ENCODE measurements at regions not wholly inside any gene's neighbourhood (a gene's known extent, or its start where the extent isn't known, plus 50 kb on each side); places are given as distances from the start of the nearest gene placed in this dataset.

DNA sequence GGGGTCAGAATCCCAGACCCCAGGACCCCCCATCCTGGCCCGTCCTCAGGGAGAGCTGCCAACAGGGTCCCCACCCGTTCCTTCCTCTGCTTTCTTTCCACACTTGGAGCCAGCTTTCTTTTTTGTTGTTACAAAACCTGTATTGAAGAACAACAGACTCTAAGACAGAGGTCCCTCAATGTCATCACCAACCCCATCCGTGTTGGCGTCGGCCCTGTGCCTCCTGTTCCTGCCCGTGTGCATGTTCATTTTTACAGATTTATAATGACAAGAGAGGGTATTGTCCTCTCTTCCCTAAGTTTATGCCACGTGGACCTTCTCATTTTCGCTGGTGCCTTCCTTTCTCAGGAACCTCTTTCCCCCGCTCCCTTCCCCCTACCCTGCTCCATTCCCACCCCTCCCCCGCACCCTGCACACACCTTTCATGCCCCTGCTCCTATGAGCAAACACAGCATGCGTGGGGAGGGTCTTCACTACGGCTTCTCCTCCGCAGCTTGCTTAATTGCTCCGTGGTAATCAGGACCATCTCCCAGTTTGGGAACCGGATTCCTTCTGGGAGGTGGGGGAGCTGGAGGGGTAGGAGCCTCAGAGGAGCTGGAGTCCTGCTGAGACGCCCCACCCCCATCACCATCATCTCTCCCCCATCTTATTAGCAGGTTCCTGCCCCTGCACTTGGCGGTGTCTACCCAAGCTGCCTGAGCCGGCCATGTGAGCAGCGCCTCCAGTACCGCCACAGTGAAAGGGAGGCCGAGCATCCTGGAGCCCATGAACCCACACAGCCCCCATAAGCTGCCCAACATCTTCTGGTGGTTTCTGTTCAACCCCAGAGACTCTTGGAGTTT lies 88.0 kb upstream of the INSIG1 start:
- Histone ChIP-seq H3K36me3 (replicated peaks in 1 of 2; ENCODE audit: control insufficient read depth in 1 of 2, insufficient read depth in 2 of 2, low read length in 2 of 2) (no peaks in the 10 kb centered on the region), H3K4me3 (replicated peaks in 1 of 3; ENCODE audit: low read depth in 2 of 3, low read length in 3 of 3) (no peak overlapping the region), H2AFZ (ENCODE audit: insufficient read depth, low read depth, low read length, poor library complexity, severe bottlenecking) (no peak overlapping the region), H3K27me3 (ENCODE audit: control insufficient read depth in 2 of 2, insufficient read depth in 2 of 2, low read length in 2 of 2) (no peaks in the 10 kb centered on the region), H3K4me2 (replicated peaks; ENCODE audit: extremely low read depth, low read length, poor library complexity, severe bottlenecking) (no peak overlapping the region), H4K20me1 (ENCODE audit: insufficient read depth, low read length) (no peaks in the 10 kb centered on the region), H3K27ac (ENCODE audit: low read depth in 1 of 2, low read length in 2 of 2) (no peak overlapping the region), H3K9ac (ENCODE audit: insufficient read depth, low read length, poor library complexity, severe bottlenecking) (no peak overlapping the region), H3K9me3 (replicated peaks in 1 of 2; ENCODE audit: control insufficient read depth in 1 of 2, insufficient read depth in 1 of 2, low read length in 2 of 2) (no peaks in the 10 kb centered on the region), H3K79me2 (ENCODE audit: insufficient read depth, low read length) (no peaks in the 10 kb centered on the region), H3K4me1 (ENCODE audit: control insufficient read depth in 1 of 2, insufficient read depth in 2 of 2, low read length in 2 of 2) (peaks cover 21% of the 10 kb centered on the region in 2 donors)
- TF ChIP-seq, protein P1, sequence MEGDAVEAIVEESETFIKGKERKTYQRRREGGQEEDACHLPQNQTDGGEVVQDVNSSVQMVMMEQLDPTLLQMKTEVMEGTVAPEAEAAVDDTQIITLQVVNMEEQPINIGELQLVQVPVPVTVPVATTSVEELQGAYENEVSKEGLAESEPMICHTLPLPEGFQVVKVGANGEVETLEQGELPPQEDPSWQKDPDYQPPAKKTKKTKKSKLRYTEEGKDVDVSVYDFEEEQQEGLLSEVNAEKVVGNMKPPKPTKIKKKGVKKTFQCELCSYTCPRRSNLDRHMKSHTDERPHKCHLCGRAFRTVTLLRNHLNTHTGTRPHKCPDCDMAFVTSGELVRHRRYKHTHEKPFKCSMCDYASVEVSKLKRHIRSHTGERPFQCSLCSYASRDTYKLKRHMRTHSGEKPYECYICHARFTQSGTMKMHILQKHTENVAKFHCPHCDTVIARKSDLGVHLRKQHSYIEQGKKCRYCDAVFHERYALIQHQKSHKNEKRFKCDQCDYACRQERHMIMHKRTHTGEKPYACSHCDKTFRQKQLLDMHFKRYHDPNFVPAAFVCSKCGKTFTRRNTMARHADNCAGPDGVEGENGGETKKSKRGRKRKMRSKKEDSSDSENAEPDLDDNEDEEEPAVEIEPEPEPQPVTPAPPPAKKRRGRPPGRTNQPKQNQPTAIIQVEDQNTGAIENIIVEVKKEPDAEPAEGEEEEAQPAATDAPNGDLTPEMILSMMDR (IDR thresholded peaks at IDR 0.05) = no peak
- intact Hi-C loops (cut with micrococcal nuclease) = loop anchor here (5.0 to 10.0 kb wide), 5 partner anchors 73 to 282 kb away; partner anchors contain the start of genes INSIG1 (in 1 of the 2) and PAXIP1 (in 1 of the 2)
- H3K27me3 Mint-ChIP-seq (ENCODE audit: low read depth in 3 of 3) = peaks cover 2 to 10% (median 5%) of the 10 kb centered on the region in 3 donors
- 77% methylated on average over 4 of the region's 21 CpGs for WGBS (ENCODE audit: insufficient coverage)
- DNase-seq = no peak
- H3K4me3 Mint-ChIP-seq = no peak overlapping the region
- peaks cover 22% of the 10 kb centered on the region for H3K4me1 Mint-ChIP-seq
- H3K27ac Mint-ChIP-seq = peak overlapping the region in 3 of 7 donors; percentile 7 to 70 (median 46)
- no peaks in the 10 kb centered on the region for H3K36me3 Mint-ChIP-seq
- H3K9me3 Mint-ChIP-seq = peaks cover 2 to 10% (median 5%) of the 10 kb centered on the region in 7 donors

DNA sequence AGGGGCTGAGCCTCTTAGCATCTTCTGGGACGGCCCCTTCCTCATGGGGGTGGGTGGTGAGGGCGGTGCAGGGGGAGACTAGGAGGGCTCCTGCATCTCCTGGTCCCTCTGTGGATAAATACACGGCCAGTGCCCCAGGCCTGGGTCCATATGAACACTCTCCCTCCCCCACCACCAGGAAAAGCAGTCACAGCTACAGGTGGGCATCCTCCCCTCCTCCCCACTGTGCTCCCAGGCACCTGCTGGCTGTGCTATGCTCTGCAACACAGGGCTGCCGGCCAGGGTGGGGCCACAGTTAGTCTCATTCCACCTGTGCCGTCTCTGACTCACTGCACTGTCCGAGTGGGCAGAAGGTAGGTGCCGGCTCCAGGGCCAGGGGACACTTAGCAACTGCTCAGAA lies 87.3 kb upstream of the INSIG1 start:
- H3K4me1 Mint-ChIP-seq = peaks cover 16% of the 10 kb centered on the region
- no peaks in the 10 kb centered on the region for H3K79me2 ChIP-seq (ENCODE audit: insufficient read depth, low read length)
- intact Hi-C loops (cut with micrococcal nuclease) = no loop called here
- H3K4me2 ChIP-seq (replicated peaks; ENCODE audit: extremely low read depth, low read length, poor library complexity, severe bottlenecking) = no peak overlapping the region
- H3K36me3 ChIP-seq (replicated peaks in 1 of 2; ENCODE audit: control insufficient read depth in 1 of 2, insufficient read depth in 2 of 2, low read length in 2 of 2) = no peaks in the 10 kb centered on the region
- H3K27me3 Mint-ChIP-seq (ENCODE audit: low read depth in 3 of 3) = peaks cover 4 to 8% (median 6%) of the 10 kb centered on the region in 3 donors
- peak overlapping the region in 1 of 7 donors; percentile 42 for H3K27ac Mint-ChIP-seq
- TF ChIP-seq, protein P1 (IDR thresholded peaks at IDR 0.05) = no peak
- no peaks in the 10 kb centered on the region for H3K36me3 Mint-ChIP-seq
- peaks cover 14 to 15% of the 10 kb centered on the region in 2 donors for H3K4me1 ChIP-seq (ENCODE audit: control insufficient read depth in 1 of 2, insufficient read depth in 2 of 2, low read length in 2 of 2)
- no peak for DNase-seq
- H3K27ac ChIP-seq (ENCODE audit: low read depth in 1 of 2, low read length in 2 of 2) = no peak overlapping the region
- H2AFZ ChIP-seq (ENCODE audit: insufficient read depth, low read depth, low read length, poor library complexity, severe bottlenecking) = no peak overlapping the region
- no peak overlapping the region for H3K4me3 ChIP-seq (replicated peaks in 1 of 3; ENCODE audit: low read depth in 2 of 3, low read length in 3 of 3)
- H4K20me1 ChIP-seq (ENCODE audit: insufficient read depth, low read length) = no peaks in the 10 kb centered on the region
- no peaks in the 10 kb centered on the region for H3K27me3 ChIP-seq (ENCODE audit: control insufficient read depth in 2 of 2, insufficient read depth in 2 of 2, low read length in 2 of 2)
- WGBS (ENCODE audit: insufficient coverage) = 95% methylated on average over 4 of the region's 7 CpGs
- no peaks in the 10 kb centered on the region for H3K9me3 ChIP-seq (replicated peaks in 1 of 2; ENCODE audit: control insufficient read depth in 1 of 2, insufficient read depth in 1 of 2, low read length in 2 of 2)
- H3K9me3 Mint-ChIP-seq = peaks cover 0 to 10% (median 3%) of the 10 kb centered on the region in 7 donors
- no peak overlapping the region for H3K9ac ChIP-seq (ENCODE audit: insufficient read depth, low read length, poor library complexity, severe bottlenecking)
- H3K4me3 Mint-ChIP-seq = no peak overlapping the region
